Activated naive CD8-positive, alpha-beta T cell treated with anti-CD3 and anti-CD28 coated beads for 36 hours (primary cell): ENCODE measurements at regions not wholly inside any gene's neighbourhood (a gene's known extent, or its start where the extent isn't known, plus 50 kb on each side); places are given as distances from the start of the nearest gene placed in this dataset.
A peak's percentile ranks its signal among the peaks of the same experiment; 100 is the strongest.
"Not testable (repeated sequence)": the region's sequence is repeated elsewhere in the genome, so short reads cannot be mapped to it uniquely, and the experiment has no call there.

Experiments
- DNase-seq: peaks from one replicate; pipeline ENCODE4 v3.0.0; 2021
- H3K27ac Mint-ChIP-seq: one replicate; pipeline ENCODE4 v1.8.0; 2022; ENCODE audit warnings: mild to moderate bottlenecking, moderate library complexity, mixed read lengths
- H3K27me3 Mint-ChIP-seq: one replicate; pipeline ENCODE4 v1.8.0; 2022; ENCODE audit warnings: mild to moderate bottlenecking, mixed read lengths
- H3K36me3 Mint-ChIP-seq: one replicate; pipeline ENCODE4 v1.8.0; 2021; ENCODE audit warnings: mild to moderate bottlenecking, mixed read lengths
- H3K4me1 Mint-ChIP-seq: one replicate; pipeline ENCODE4 v1.8.0; 2021; ENCODE audit warnings: mixed read lengths
- H3K4me3 Mint-ChIP-seq: one replicate; pipeline ENCODE4 v1.8.0; 2022; ENCODE audit warnings: mild to moderate bottlenecking, moderate library complexity, mixed read lengths
- H3K9me3 Mint-ChIP-seq: one replicate; pipeline ENCODE4 v1.8.0; 2022; ENCODE audit warnings: mixed read lengths

DNA sequence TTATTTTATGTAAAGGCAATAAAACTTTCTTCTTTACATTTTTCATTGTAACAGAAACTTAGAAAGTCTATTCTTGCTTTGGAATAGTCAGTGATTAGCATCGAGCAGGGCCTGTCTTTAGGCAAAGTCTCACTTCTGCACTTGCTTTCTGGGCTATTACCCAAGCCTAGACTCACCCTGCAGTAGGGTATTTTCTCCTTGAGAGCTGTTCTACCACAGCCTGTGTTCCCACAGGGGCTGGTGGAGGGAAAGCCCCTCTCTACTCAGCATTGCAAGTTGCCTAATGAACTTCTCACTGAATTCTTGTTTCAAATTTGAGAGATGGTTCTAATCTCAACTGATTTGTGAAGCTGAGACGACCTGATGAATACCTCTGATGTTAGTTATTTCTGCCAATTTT lies 111.7 kb upstream of the KLHL14 start:
- H3K27ac Mint-ChIP-seq, result no peak overlapping the region
- no peak for DNase-seq
- no peak overlapping the region for H3K4me3 Mint-ChIP-seq
- no peaks in the 10 kb centered on the region for H3K4me1 Mint-ChIP-seq
- no peaks in the 10 kb centered on the region for H3K36me3 Mint-ChIP-seq
- H3K9me3 Mint-ChIP-seq, result no peaks in the 10 kb centered on the region
- H3K27me3 Mint-ChIP-seq, result no peaks in the 10 kb centered on the region

DNA sequence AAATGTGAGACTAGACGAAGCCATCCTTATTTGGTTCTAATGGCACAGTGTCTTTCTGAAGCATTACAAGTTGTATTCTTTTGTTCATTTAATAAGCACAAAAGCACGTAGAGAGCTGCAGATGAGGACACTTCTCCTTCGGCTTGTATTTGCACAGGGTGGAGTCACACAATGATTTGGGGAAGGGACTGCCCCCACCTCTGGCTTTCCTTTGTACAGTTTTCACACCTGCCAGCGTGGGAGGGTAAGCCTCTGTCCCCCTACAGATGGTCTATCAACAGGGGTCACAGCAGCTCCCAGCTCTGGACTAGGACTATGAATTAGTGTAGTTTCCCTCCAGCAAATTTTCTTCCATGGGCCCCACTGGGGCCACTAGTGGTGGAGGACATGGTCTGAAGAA lies 108.2 kb upstream of the KLHL14 start:
- Mint-ChIP-seq H3K36me3 (no peaks in the 10 kb centered on the region), H3K9me3 (peaks cover 6% of the 10 kb centered on the region), H3K4me3 (no peak overlapping the region), H3K4me1 (no peaks in the 10 kb centered on the region), H3K27ac (no peak overlapping the region), H3K27me3 (no peaks in the 10 kb centered on the region)
- DNase-seq, result no peak

DNA sequence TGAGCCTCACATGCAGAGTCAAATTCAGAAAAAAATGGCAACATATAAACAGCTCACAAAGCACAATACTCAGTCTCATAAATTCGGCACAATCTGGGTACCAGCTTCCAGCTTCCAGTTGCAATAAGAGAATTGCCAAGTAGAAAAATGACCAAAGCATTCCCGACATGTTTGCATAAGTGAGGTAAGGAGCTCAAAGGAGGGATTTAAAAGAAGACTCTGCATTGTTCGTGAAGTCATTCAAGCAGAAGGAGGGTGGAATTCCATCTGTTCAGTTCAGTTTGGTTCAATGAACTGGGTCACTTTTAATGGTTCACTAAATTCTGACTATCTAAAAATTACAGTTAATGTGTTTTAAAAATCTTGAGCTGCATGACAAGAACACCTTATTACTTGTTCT lies 106.7 kb upstream of the KLHL14 start:
- Mint-ChIP-seq H3K9me3 (peaks cover 6% of the 10 kb centered on the region), H3K36me3 (no peaks in the 10 kb centered on the region), H3K27ac (no peak overlapping the region), H3K4me1 (no peaks in the 10 kb centered on the region), H3K4me3 (no peak overlapping the region), H3K27me3 (no peaks in the 10 kb centered on the region)
- no peak for DNase-seq

DNA sequence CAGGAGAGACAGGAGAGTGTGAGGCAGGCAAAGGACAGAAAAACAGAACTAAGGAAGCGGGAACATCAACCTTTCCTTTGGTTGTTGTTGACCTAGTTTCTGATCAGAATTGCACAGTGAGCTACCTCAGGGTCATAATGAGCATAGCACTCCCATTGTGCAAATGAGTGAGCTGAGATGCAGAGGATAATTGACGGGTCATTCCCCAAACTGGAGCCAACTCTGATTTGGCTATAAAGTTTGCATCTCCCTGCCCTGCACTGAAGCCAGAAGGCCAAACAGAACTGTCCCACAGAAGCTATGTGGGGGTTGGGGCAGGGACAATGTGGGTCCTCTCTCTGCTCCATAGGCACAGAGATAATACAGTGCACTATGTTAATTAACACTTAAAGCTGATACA lies 105.6 kb upstream of the KLHL14 start:
- no peaks in the 10 kb centered on the region for H3K36me3 Mint-ChIP-seq
- H3K27me3 Mint-ChIP-seq, result no peaks in the 10 kb centered on the region
- H3K9me3 Mint-ChIP-seq, result peaks cover 6% of the 10 kb centered on the region
- H3K27ac Mint-ChIP-seq, result no peak overlapping the region
- no peak overlapping the region for H3K4me3 Mint-ChIP-seq
- no peaks in the 10 kb centered on the region for H3K4me1 Mint-ChIP-seq
- DNase-seq, result no peak

DNA sequence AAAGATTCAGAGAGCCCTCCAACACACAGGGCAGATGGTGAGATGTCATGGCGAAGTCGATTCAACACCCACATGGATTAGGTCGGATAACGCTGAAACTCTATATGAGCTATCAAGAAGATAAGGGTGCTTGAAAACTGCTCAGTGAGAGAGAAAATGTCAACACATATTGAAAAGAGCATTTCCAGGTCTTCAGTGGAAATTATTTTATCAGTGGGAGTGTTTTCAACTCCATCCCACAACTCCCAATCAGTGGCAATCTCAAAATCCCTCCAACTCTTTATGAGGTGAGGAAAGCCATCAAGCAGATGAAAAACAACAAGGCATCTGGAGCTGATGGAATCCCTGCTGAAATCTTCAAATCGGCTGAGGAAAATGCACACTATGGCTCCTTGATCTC lies 104.5 kb upstream of the KLHL14 start:
- Mint-ChIP-seq H3K27ac (no peak overlapping the region), H3K4me1 (no peaks in the 10 kb centered on the region), H3K4me3 (no peak overlapping the region), H3K27me3 (no peaks in the 10 kb centered on the region), H3K36me3 (no peaks in the 10 kb centered on the region), H3K9me3 (peaks cover 6% of the 10 kb centered on the region)
- DNase-seq, result no peak

DNA sequence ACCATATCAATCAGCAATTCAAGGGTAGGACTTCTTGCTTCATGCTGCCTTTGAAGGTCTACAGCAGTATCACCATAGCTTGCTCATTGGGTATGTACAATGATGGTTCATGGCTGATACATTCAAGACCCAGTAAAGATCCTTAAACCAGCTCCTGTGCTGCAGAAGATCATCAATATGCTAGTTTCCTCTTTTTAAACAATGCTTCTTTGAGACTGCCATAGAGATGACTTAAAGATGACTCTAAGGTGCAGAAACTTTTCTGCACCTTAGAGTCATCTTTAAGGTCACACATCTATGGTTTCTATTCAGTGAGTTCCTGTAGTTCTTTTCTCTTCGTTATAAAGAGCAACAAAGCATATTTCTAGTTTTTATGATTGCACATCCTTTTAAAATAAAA lies 102.8 kb upstream of the KLHL14 start:
- Mint-ChIP-seq H3K4me3 (no peak overlapping the region), H3K27ac (no peak overlapping the region), H3K36me3 (no peaks in the 10 kb centered on the region), H3K9me3 (peaks cover 6% of the 10 kb centered on the region), H3K4me1 (no peaks in the 10 kb centered on the region), H3K27me3 (no peaks in the 10 kb centered on the region)
- DNase-seq, result no peak

DNA sequence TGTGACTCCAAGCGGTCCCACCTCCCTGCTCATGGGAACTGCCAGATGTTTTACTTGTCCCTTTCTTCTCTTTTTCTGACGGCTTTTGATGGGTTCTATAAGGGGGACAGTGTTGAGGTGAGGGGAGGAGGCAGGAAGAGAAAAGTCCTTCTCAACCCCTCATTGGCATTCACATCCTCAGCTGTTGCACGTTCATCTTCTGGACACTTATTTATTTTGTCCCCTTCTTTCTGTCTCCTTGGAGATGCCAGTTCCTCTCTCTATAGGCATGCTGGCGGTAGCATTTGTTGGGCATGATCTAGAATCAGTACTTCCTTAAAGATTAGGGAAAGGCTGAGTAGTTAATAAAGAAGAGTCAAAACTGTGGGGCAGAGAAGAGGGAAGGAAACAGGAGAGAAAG lies 99.0 kb upstream of the KLHL14 start:
- no peak for DNase-seq
- Mint-ChIP-seq H3K27me3 (peaks cover 4% of the 10 kb centered on the region), H3K9me3 (no peaks in the 10 kb centered on the region), H3K4me3 (no peak overlapping the region), H3K4me1 (no peaks in the 10 kb centered on the region), H3K36me3 (no peaks in the 10 kb centered on the region), H3K27ac (no peak overlapping the region)

DNA sequence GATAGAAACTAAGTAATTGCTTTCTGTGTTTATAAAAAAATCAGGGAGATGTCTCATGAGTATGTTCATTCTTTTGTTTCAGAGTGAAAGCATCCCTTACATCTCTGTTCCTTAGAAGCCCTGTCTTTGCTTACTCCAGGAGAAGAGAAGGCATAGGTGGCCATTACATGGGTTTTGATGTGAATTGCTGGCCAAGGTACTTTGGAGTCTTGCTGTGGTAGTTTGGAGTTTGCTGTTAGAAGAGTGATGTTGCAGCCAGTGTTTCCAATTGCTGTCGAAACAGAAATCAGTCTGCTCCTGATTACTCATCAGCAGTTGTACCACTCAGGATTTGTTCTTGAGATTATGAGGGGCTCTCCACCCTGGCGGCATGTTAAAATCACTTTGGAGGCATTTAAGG lies 97.8 kb upstream of the KLHL14 start:
- no peaks in the 10 kb centered on the region for H3K4me1 Mint-ChIP-seq
- H3K36me3 Mint-ChIP-seq, result no peaks in the 10 kb centered on the region
- peaks cover 4% of the 10 kb centered on the region for H3K27me3 Mint-ChIP-seq
- H3K27ac Mint-ChIP-seq, result no peak overlapping the region
- H3K9me3 Mint-ChIP-seq, result no peaks in the 10 kb centered on the region
- DNase-seq, result no peak
- H3K4me3 Mint-ChIP-seq, result no peak overlapping the region

DNA sequence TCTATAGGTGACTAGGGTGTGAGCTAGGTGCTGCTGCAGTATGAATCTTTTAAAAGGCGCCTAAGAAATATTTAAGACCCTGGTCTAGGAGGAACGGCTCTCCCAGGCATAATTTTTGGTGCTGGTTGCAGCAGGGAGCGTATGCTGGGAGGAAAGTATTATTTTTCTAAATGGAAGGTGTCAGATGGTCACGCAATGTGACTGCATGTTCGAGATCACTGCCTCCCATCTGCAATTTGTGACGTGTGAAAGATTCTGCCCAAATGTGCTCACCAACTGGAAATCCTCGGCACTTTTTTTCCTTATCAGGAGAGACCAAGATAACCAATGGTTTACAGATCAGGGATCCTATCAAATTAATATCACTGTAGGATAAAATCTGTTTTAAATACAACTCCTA lies 95.6 kb upstream of the KLHL14 start:
- H3K36me3 Mint-ChIP-seq, result no peaks in the 10 kb centered on the region
- no peak for DNase-seq
- H3K4me3 Mint-ChIP-seq, result no peak overlapping the region
- no peak overlapping the region for H3K27ac Mint-ChIP-seq
- peaks cover 4% of the 10 kb centered on the region for H3K27me3 Mint-ChIP-seq
- H3K4me1 Mint-ChIP-seq, result no peaks in the 10 kb centered on the region
- no peaks in the 10 kb centered on the region for H3K9me3 Mint-ChIP-seq

DNA sequence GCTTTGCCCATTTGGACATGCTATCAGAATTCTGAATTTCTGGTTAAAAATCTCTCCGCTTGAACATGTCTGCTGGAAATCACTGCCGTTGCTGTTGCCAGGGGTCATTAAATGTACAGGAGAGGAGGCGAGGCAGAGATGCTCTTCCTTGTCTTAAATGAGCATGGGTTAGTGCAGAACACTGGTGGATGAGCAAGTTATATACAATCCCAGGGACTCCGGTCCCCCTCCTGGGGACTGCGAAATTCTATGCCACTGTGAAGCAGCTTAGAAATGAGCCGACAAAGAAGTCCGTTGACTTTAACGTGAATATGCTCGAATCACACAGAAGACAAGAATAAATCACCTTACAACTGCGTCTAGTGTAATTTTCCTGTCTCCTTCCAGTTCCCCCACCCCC lies 95.1 kb upstream of the KLHL14 start:
- Mint-ChIP-seq H3K27me3 (peaks cover 4% of the 10 kb centered on the region), H3K9me3 (no peaks in the 10 kb centered on the region), H3K4me3 (no peak overlapping the region), H3K27ac (no peak overlapping the region), H3K4me1 (no peaks in the 10 kb centered on the region), H3K36me3 (no peaks in the 10 kb centered on the region)
- no peak for DNase-seq

DNA sequence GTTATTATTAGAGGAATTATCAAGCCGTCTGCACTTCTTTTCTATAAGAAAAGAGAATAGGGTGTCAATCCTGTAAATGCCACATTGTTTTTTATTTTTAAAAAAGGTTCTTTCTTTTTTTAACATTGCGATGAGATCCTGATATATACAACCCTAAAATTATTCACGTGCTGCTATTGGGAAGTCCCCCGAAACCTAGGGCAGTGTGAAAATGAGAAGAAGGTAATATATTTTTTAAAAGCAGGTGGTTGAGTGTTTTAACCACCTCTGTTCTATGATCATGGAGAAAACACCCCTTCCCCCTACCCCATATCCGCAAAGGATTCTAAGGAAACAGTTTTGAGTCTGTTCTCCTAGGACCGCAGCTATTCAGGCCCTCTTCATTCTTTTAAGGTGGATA lies 94.5 kb upstream of the KLHL14 start:
- Mint-ChIP-seq H3K36me3 (no peaks in the 10 kb centered on the region), H3K9me3 (peaks cover 4% of the 10 kb centered on the region), H3K4me1 (no peaks in the 10 kb centered on the region), H3K27me3 (peaks cover 4% of the 10 kb centered on the region), H3K4me3 (no peak overlapping the region), H3K27ac (peak overlapping the region; percentile 4)
- no peak for DNase-seq

DNA sequence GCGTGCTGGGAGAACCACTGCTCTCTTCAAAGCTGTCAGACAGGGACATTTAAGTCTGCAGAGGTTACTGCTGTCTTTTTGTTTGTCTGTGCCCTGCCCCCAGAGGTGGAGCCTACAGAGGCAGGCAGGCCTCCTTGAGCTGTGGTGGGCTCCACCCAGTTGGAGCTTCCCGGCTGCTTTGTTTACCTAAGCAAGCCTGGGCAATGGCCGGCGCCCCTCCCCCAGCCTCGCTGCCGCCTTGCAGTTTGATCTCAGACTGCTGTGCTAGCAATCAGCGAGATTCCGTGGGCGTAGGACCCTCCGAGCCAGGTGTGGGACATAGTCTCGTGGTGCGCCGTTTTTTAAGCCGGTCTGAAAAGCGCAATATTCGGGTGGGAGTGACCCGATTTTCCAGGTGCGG lies 89.2 kb upstream of the KLHL14 start:
- not testable (repeated sequence) for H3K4me1 Mint-ChIP-seq, H3K27me3 Mint-ChIP-seq, DNase-seq, H3K27ac Mint-ChIP-seq, H3K4me3 Mint-ChIP-seq, H3K36me3 Mint-ChIP-seq, H3K9me3 Mint-ChIP-seq

DNA sequence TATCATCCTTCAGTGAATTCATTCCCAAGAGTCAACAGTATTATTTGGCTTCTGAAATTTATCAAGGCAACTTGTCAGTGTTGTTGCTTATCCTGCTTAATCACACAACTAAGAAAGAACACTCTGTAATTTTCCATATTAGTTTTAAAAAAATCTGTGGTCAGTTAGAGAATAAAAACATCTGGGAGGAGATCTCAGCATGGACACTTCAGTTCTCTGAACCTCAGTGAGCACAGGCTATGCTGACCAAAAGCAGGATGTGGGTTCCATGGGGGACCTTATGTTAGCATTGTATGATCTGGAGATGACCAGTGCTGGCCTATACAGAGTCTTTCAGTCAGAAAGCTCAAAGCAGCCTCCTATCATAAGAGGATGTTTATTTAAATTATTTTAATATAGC lies 79.1 kb upstream of the KLHL14 start:
- no peak for DNase-seq
- H3K27me3 Mint-ChIP-seq, result peaks cover 4% of the 10 kb centered on the region
- peaks cover 2% of the 10 kb centered on the region for H3K9me3 Mint-ChIP-seq
- H3K27ac Mint-ChIP-seq, result no peak overlapping the region
- no peak overlapping the region for H3K4me3 Mint-ChIP-seq
- no peaks in the 10 kb centered on the region for H3K36me3 Mint-ChIP-seq
- H3K4me1 Mint-ChIP-seq, result no peaks in the 10 kb centered on the region

DNA sequence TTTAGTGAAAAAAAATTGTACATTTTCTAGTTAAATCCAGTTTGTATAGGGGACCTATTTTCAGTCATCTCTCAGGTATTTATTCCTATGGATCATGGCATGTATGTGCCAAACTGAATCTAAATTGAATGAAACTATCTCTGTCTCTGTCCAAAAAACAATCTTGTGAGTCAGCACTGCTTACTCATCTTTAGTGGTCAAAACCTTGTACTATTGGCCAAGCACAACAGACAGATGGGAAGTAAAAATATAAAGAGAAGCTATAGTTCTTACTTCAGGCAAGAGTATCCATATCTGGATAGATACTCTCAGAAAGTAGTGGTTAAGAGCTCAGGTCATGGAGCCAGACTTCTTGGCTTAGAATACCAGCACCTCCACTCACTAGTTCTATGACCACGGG lies 76.0 kb upstream of the KLHL14 start:
- Mint-ChIP-seq H3K36me3 (no peaks in the 10 kb centered on the region), H3K4me3 (no peak overlapping the region), H3K27me3 (peaks cover 4% of the 10 kb centered on the region), H3K27ac (no peak overlapping the region), H3K4me1 (no peaks in the 10 kb centered on the region), H3K9me3 (no peaks in the 10 kb centered on the region)
- DNase-seq, result no peak

DNA sequence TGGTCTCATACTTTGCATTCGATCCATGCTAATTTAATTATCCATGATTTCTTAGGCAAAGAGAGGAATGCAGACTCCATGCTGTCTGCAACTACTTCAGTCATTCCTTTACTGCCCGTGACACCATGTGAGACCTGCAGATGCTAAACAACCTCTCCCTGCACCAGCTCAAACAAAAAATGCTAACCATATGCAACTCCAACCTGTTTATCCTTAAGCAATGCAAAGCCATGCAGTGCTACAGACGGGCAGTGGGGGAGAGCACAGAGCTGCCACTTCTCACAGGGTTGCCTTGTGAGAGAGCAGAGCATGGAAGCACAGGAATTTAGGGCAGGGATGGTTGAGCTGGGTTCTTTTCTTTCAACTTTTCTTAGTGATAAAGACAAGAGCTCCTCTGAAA lies 74.9 kb upstream of the KLHL14 start:
- Mint-ChIP-seq H3K36me3 (no peaks in the 10 kb centered on the region), H3K27ac (no peak overlapping the region), H3K27me3 (peaks cover 3% of the 10 kb centered on the region), H3K4me1 (no peaks in the 10 kb centered on the region), H3K4me3 (no peak overlapping the region), H3K9me3 (no peaks in the 10 kb centered on the region)
- DNase-seq, result no peak

DNA sequence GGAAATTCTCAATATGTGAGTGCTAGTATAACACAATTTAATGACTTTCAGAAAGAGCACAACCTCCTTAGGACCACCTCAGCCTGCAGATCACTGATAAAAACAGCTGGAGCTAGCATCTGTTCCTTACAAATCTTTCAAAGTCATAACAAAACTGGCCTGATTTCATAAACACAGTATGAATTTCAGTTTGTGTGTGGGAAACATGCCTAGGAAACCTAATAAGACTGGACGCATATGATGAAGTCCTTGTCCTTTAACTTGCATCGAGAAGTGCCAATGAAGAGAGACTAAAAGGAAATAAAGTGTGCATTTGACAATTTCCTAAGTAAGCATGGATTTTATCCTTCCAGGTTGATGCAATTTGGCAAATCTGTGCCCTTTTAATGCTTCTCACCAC lies 74.1 kb upstream of the KLHL14 start:
- no peak for DNase-seq
- no peaks in the 10 kb centered on the region for H3K4me1 Mint-ChIP-seq
- H3K4me3 Mint-ChIP-seq, result no peak overlapping the region
- H3K27me3 Mint-ChIP-seq, result no peaks in the 10 kb centered on the region
- no peaks in the 10 kb centered on the region for H3K36me3 Mint-ChIP-seq
- no peaks in the 10 kb centered on the region for H3K9me3 Mint-ChIP-seq
- H3K27ac Mint-ChIP-seq, result no peak overlapping the region

DNA sequence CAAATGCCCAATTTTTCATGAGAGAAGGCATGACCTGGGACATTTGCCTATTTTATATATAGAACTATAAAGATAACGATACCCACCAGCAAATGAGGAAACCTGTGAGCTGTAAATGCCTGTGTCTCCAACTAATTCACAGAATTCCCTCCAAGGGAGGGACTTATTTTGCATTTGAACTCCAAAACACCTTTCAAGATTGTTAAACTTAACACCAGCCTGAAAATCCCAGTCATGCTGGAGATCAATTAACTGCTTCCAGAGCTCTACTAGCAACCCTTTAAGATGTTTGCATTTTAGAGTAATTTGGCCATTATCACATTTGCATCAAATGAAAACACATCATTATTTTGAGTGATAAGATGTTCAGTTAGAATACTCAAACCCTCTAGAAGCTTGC lies 68.1 kb upstream of the KLHL14 start:
- H3K9me3 Mint-ChIP-seq, result no peaks in the 10 kb centered on the region
- H3K4me1 Mint-ChIP-seq, result no peaks in the 10 kb centered on the region
- no peaks in the 10 kb centered on the region for H3K36me3 Mint-ChIP-seq
- no peak overlapping the region for H3K4me3 Mint-ChIP-seq
- H3K27me3 Mint-ChIP-seq, result no peaks in the 10 kb centered on the region
- DNase-seq, result no peak
- no peak overlapping the region for H3K27ac Mint-ChIP-seq
